ENCODE measurements at regions not wholly inside any gene's neighbourhood (a gene's known extent, or its start where the extent isn't known, plus 50 kb on each side); places are given as distances from the start of the nearest gene placed in this dataset.
A peak's percentile ranks its signal among the peaks of the same experiment; 100 is the strongest.

- Histone ChIP-seq H3K79me2 (ENCODE audit: low read length) (no peaks in the 10 kb centered on the region), H3K4me3 (ENCODE audit: low read length) (no peak overlapping the region), H3K9ac (ENCODE audit: low read length) (no peak overlapping the region), H3K9me2 (replicated peaks; ENCODE audit: low read length) (no peaks in the 10 kb centered on the region), H3F3A (ENCODE audit: low read length, unreplicated experiment) (no peaks in the 10 kb centered on the region), H4K20me1 (ENCODE audit: low read length) (no peaks in the 10 kb centered on the region), H3K9me3 (ENCODE audit: low read length) (no peaks in the 10 kb centered on the region), H2AFZ (ENCODE audit: low read length) (no peak overlapping the region), H3K4me2 (ENCODE audit: low read length) (no peak overlapping the region), H3K36me3 (ENCODE audit: low read depth, low read length) (no peaks in the 10 kb centered on the region), H3K27me3 (ENCODE audit: low read length) (no peaks in the 10 kb centered on the region), H3K4me1 (ENCODE audit: insufficient read depth, low read length) (no peaks in the 10 kb centered on the region), H3K27ac (ENCODE audit: low read length) (no peak overlapping the region)
- intact Hi-C loops (cut with micrococcal nuclease), result loop anchor here (10.0 kb wide), 2 partner anchors 143 to 487 kb away; partner anchors contain the start of gene DIO2
- TF ChIP-seq EZH2phosphoT487 (IDR thresholded peaks at IDR 0.05; ENCODE audit: borderline replicate concordance, low read length) (no peak), EZH2 (IDR thresholded peaks at IDR 0.05; ENCODE audit: low read length, unreplicated experiment) (no peak), CTCF (conservative IDR thresholded peaks at IDR 0.05; ENCODE audit: low read depth, low read length) (no peak)
- POLR2A ChIA-PET (ENCODE audit: unreplicated experiment), result no interaction called here
- ATAC-seq (no peak), DNase-seq (no peak)
- CTCF ChIA-PET, result no interaction called here
- BruUV-seq (replicated peaks), result no TSS peak
Measured at GRCh38 chr14:80358112-80358511, 146.8 kb upstream of the DIO2 start.

GRCh38 chr14:80356413-80356812 lies 145.1 kb upstream of the DIO2 start:
- Histone ChIP-seq H4K20me1 (ENCODE audit: low read length) (no peaks in the 10 kb centered on the region), H3K36me3 (ENCODE audit: low read depth, low read length) (no peaks in the 10 kb centered on the region), H2AFZ (ENCODE audit: low read length) (no peak overlapping the region), H3K9me2 (replicated peaks; ENCODE audit: low read length) (no peaks in the 10 kb centered on the region), H3K9ac (ENCODE audit: low read length) (no peak overlapping the region), H3K27me3 (ENCODE audit: low read length) (no peaks in the 10 kb centered on the region), H3F3A (ENCODE audit: low read length, unreplicated experiment) (no peaks in the 10 kb centered on the region), H3K4me1 (ENCODE audit: insufficient read depth, low read length) (no peaks in the 10 kb centered on the region), H3K9me3 (ENCODE audit: low read length) (no peaks in the 10 kb centered on the region), H3K27ac (ENCODE audit: low read length) (no peak overlapping the region), H3K4me3 (ENCODE audit: low read length) (no peak overlapping the region), H3K79me2 (ENCODE audit: low read length) (no peaks in the 10 kb centered on the region), H3K4me2 (ENCODE audit: low read length) (no peak overlapping the region)
- intact Hi-C loops (cut with micrococcal nuclease), result loop anchor here (2.0 to 10.0 kb wide), 3 partner anchors 142 to 488 kb away; partner anchors contain the start of gene DIO2
- peak; percentile 54; the same call in 1 of the 2 replicates for ATAC-seq
- CTCF ChIA-PET, result interaction anchor here (0.6 to 0.9 kb wide), 4 partner anchors 8 to 546 kb away, joined by 3 to 5 read pairs (median 4); no protein-coding TSS in a partner anchor
- POLR2A ChIA-PET (ENCODE audit: unreplicated experiment), result no interaction called here
- peak; percentile 49 for DNase-seq
- BruUV-seq (replicated peaks), result no TSS peak
- TF ChIP-seq EZH2phosphoT487 (IDR thresholded peaks at IDR 0.05; ENCODE audit: borderline replicate concordance, low read length) (no peak), CTCF (conservative IDR thresholded peaks at IDR 0.05; ENCODE audit: low read depth, low read length) (peak; percentile 83), EZH2 (IDR thresholded peaks at IDR 0.05; ENCODE audit: low read length, unreplicated experiment) (no peak)

GRCh38 chr14:80354860-80355581 lies 143.7 kb upstream of the DIO2 start:
- no peaks in the 10 kb centered on the region for H3F3A ChIP-seq (ENCODE audit: low read length, unreplicated experiment)
- POLR2A ChIA-PET (ENCODE audit: unreplicated experiment), result no interaction called here
- H3K4me1 ChIP-seq (ENCODE audit: insufficient read depth, low read length), result no peaks in the 10 kb centered on the region
- DNase-seq, result peak; percentile 10
- H3K9me3 ChIP-seq (ENCODE audit: low read length), result no peaks in the 10 kb centered on the region
- no peaks in the 10 kb centered on the region for H3K36me3 ChIP-seq (ENCODE audit: low read depth, low read length)
- intact Hi-C loops (cut with micrococcal nuclease), result loop anchor here (10.0 kb wide), 2 partner anchors 140 to 490 kb away; partner anchors contain the start of gene DIO2
- H3K27me3 ChIP-seq (ENCODE audit: low read length), result no peaks in the 10 kb centered on the region
- H2AFZ ChIP-seq (ENCODE audit: low read length), result no peak overlapping the region
- H4K20me1 ChIP-seq (ENCODE audit: low read length), result no peaks in the 10 kb centered on the region
- no peaks in the 10 kb centered on the region for H3K9me2 ChIP-seq (replicated peaks; ENCODE audit: low read length)
- no peak overlapping the region for H3K4me2 ChIP-seq (ENCODE audit: low read length)
- no peak overlapping the region for H3K27ac ChIP-seq (ENCODE audit: low read length)
- no peak; the same call in 1 of the 2 replicates for ATAC-seq
- H3K4me3 ChIP-seq (ENCODE audit: low read length), result no peak overlapping the region
- no peak overlapping the region for H3K9ac ChIP-seq (ENCODE audit: low read length)
- TF ChIP-seq EZH2phosphoT487 (IDR thresholded peaks at IDR 0.05; ENCODE audit: borderline replicate concordance, low read length) (no peak), EZH2 (IDR thresholded peaks at IDR 0.05; ENCODE audit: low read length, unreplicated experiment) (no peak), CTCF (conservative IDR thresholded peaks at IDR 0.05; ENCODE audit: low read depth, low read length) (no peak)
- CTCF ChIA-PET, result no interaction called here
- no TSS peak for BruUV-seq (replicated peaks)
- H3K79me2 ChIP-seq (ENCODE audit: low read length), result no peaks in the 10 kb centered on the region
